Lower leg skin (tissue), 3 donors: ENCODE measurements at regions not wholly inside any gene's neighbourhood (a gene's known extent, or its start where the extent isn't known, plus 50 kb on each side); places are given as distances from the start of the nearest gene placed in this dataset.
"Not testable (repeated sequence)": the region's sequence is repeated elsewhere in the genome, so short reads cannot be mapped to it uniquely, and the experiment has no call there.

Experiments used
- POLR2A ChIP-seq, 2 donors: fragments of 450-650 bp; IDR thresholded peaks; one replicate each; pipeline ENCODE4 v1.6.1; 2016 to 2017; ENCODE audit warnings: antibody characterized with exemption in 2 of 2, mild to moderate bottlenecking in 1 of 2, moderate library complexity in 1 of 2
- TF ChIP-seq, protein P1 (sequence below), 3 donors: fragments of 450-650 bp; IDR thresholded peaks; one replicate each; pipeline ENCODE4 v1.5.1; 2016; ENCODE audit warnings: antibody characterized with exemption in 3 of 3, mild to moderate bottlenecking in 3 of 3, moderate library complexity in 2 of 3

DNA sequence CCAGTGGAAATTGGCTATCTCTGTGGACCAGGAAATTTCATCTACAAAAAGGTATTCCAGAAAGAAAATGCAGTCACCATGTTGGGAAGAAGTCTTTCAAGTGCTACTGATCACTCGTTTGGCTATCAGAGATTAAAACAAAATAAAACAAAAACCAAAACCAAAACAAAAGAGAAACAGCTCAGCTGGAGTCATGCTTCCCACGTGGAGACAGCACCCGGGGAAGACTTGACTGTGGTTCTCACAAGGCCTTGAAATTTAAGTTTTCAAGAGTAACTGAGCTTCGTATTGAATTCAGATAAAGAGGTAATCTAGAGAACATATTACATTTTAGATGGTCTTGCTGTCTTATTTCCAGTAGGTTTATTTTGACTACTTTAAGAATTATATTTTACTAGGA, 2264.5 kb downstream of the ARAP2 start:
- TF ChIP-seq, protein P1, sequence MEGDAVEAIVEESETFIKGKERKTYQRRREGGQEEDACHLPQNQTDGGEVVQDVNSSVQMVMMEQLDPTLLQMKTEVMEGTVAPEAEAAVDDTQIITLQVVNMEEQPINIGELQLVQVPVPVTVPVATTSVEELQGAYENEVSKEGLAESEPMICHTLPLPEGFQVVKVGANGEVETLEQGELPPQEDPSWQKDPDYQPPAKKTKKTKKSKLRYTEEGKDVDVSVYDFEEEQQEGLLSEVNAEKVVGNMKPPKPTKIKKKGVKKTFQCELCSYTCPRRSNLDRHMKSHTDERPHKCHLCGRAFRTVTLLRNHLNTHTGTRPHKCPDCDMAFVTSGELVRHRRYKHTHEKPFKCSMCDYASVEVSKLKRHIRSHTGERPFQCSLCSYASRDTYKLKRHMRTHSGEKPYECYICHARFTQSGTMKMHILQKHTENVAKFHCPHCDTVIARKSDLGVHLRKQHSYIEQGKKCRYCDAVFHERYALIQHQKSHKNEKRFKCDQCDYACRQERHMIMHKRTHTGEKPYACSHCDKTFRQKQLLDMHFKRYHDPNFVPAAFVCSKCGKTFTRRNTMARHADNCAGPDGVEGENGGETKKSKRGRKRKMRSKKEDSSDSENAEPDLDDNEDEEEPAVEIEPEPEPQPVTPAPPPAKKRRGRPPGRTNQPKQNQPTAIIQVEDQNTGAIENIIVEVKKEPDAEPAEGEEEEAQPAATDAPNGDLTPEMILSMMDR (IDR thresholded peaks at IDR 0.05): not testable (repeated sequence)
- not testable (repeated sequence) for TF ChIP-seq POLR2A (IDR thresholded peaks at IDR 0.05)
